OCI-LY1 (cell line): ENCODE measurements at regions not wholly inside any gene's neighbourhood (a gene's known extent, or its start where the extent isn't known, plus 50 kb on each side); places are given as distances from the start of the nearest gene placed in this dataset.

ENCODE experiments used
- H2AFZ ChIP-seq: fragments of 200-600 bp; sonication (generic), shearing (Covaris generic); 2 replicates; pipeline ENCODE4 v1.6.0; 2014; ENCODE audit warnings: antibody characterized with exemption, mild to moderate bottlenecking, low read length
- H3F3A ChIP-seq: fragments of 200-600 bp; sonication (generic), shearing (Covaris generic); 2 replicates; pipeline ENCODE4 v1.6.0; 2014; ENCODE audit warnings: mild to moderate bottlenecking, antibody characterized with exemption, low read length, moderate library complexity; ENCODE audit not compliant: insufficient read depth
- H3K27ac ChIP-seq: fragments of 200-600 bp; sonication (generic); 2 replicates; pipeline ENCODE4 v1.5.1; 2014; ENCODE audit warnings: low read length, mixed run types, mild to moderate bottlenecking, low read depth; ENCODE audit not compliant: poor library complexity, severe bottlenecking
- H3K27me3 ChIP-seq: fragments of 200-600 bp; sonication (generic); 2 replicates; pipeline ENCODE4 v1.6.0; 2014; ENCODE audit warnings: antibody characterized with exemption, mild to moderate bottlenecking, low read length, moderate library complexity; ENCODE audit not compliant: insufficient read depth
- H3K36me3 ChIP-seq: fragments of 200-600 bp; sonication (generic); 2 replicates; pipeline ENCODE4 v1.6.1; 2014; ENCODE audit warnings: mild to moderate bottlenecking, antibody characterized with exemption, low read length, moderate library complexity, mixed read lengths; ENCODE audit not compliant: insufficient read depth
- H3K4me1 ChIP-seq: fragments of 200-600 bp; sonication (generic); 2 replicates; pipeline ENCODE4 v1.5.1; 2014; ENCODE audit warnings: mild to moderate bottlenecking, low read length, moderate library complexity; ENCODE audit not compliant: insufficient read depth, severe bottlenecking
- H3K4me2 ChIP-seq: fragments of 200-600 bp; sonication (generic), shearing (Covaris generic); 2 replicates; pipeline ENCODE4 v1.6.1; 2014; ENCODE audit warnings: low read length
- H3K4me3 ChIP-seq: fragments of 200-600 bp; sonication (generic); 2 replicates; pipeline ENCODE4 v1.5.1; 2014; ENCODE audit warnings: low read length, low read depth, mild to moderate bottlenecking, mixed read lengths; ENCODE audit not compliant: poor library complexity, severe bottlenecking
- H3K79me2 ChIP-seq: fragments of 200-600 bp; shearing (Covaris generic); 2 replicates; pipeline ENCODE4 v1.6.1; 2016; ENCODE audit warnings: mixed run types, low read length, mixed read lengths; ENCODE audit not compliant: insufficient read depth
- H3K9ac ChIP-seq: fragments of 200-600 bp; sonication (generic), shearing (Covaris generic); 2 replicates; pipeline ENCODE4 v1.6.1; 2014; ENCODE audit warnings: mild to moderate bottlenecking, low read length, mixed read lengths
- H3K9me2 ChIP-seq: fragments of 200-600 bp; sonication (generic), shearing (Covaris generic); 2 replicates; pipeline ENCODE4 v1.6.1; 2014; ENCODE audit warnings: low read depth, mild to moderate bottlenecking, low read length, mixed read lengths
- H3K9me3 ChIP-seq: fragments of 200-600 bp; shearing (Covaris generic); 2 replicates; pipeline ENCODE4 v1.6.1; 2014; ENCODE audit warnings: low read length, mixed read lengths
- H4K20me1 ChIP-seq: fragments of 200-600 bp; sonication (generic), shearing (Covaris generic); 2 replicates; pipeline ENCODE4 v1.6.0; 2016; ENCODE audit warnings: mild to moderate bottlenecking, low read length; ENCODE audit not compliant: insufficient read depth
- CTCF ChIP-seq: fragments of 200-600 bp; sonication (generic), shearing (Covaris generic); IDR thresholded peaks from 2 replicates; pipeline ENCODE4 v1.5.1; 2017; ENCODE audit warnings: mild to moderate bottlenecking, antibody characterized with exemption, low read length, moderate library complexity, mixed read lengths
- EZH2 ChIP-seq: fragments of 200-600 bp; sonication (generic), shearing (Covaris generic); IDR thresholded peaks from 2 replicates; pipeline ENCODE4 v1.8.0; 2017; ENCODE audit warnings: borderline replicate concordance, mixed run types, mild to moderate bottlenecking, antibody characterized with exemption, low read length, moderate library complexity, mixed read lengths

DNA sequence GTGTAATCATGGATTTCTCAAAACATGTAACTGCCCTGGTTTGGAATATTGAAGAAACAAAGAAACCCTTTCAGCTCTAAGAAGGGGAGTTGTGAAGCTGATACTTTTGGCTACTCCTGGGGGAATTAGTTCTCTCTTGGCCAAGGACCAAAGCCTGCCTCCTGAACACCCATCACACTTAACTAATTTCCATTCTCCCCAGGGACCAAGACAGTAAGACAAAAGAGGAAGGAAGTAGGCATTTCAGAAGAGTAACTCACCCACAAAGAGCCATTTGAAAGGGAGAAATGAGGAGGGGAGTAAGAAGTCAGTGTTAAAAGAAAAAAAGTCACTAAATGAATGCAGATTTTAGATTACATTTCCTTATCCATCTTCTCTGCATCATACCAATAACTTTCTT lies 328.0 kb upstream of the SOX2 start:
- Histone ChIP-seq H2AFZ (no peak overlapping the region), H3K27me3 (no peaks in the 10 kb centered on the region), H3K4me1 (peaks cover 85% of the 10 kb centered on the region), H4K20me1 (no peaks in the 10 kb centered on the region), H3K4me3 (peak overlapping the region; percentile 26), H3K27ac (peak overlapping the region; percentile 89), H3F3A (no peaks in the 10 kb centered on the region), H3K9me3 (peaks cover 4% of the 10 kb centered on the region; the same call in 1 of the 2 replicates), H3K36me3 (no peaks in the 10 kb centered on the region), H3K4me2 (peak overlapping the region; percentile 52), H3K9me2 (no peaks in the 10 kb centered on the region), H3K9ac (peak overlapping the region; percentile 51; the same call in 1 of the 2 replicates), H3K79me2 (no peaks in the 10 kb centered on the region)
- TF ChIP-seq EZH2 (no peak), CTCF (no peak)

- peaks cover 90% of the 10 kb centered on the region for H3K4me1 ChIP-seq
- peak overlapping the region; percentile 89 for H3K27ac ChIP-seq
- H3F3A ChIP-seq = no peaks in the 10 kb centered on the region
- H2AFZ ChIP-seq = no peak overlapping the region
- H3K4me2 ChIP-seq = peak overlapping the region; percentile 52; the same call in 1 of the 2 replicates
- no peaks in the 10 kb centered on the region for H3K36me3 ChIP-seq
- no peaks in the 10 kb centered on the region for H3K79me2 ChIP-seq
- H3K9ac ChIP-seq = no peak overlapping the region; the same call in 1 of the 2 replicates
- no peaks in the 10 kb centered on the region for H4K20me1 ChIP-seq
- no peaks in the 10 kb centered on the region for H3K9me2 ChIP-seq
- no peaks in the 10 kb centered on the region for H3K27me3 ChIP-seq
- H3K4me3 ChIP-seq = peak overlapping the region; percentile 26
- H3K9me3 ChIP-seq = peaks cover 2% of the 10 kb centered on the region; the same call in 1 of the 2 replicates
- no peak for TF ChIP-seq CTCF
- TF ChIP-seq EZH2 = no peak
These were observed 328.5 kb upstream of the SOX2 start for GRCh38 chr3:181383201-181383600.

DNA sequence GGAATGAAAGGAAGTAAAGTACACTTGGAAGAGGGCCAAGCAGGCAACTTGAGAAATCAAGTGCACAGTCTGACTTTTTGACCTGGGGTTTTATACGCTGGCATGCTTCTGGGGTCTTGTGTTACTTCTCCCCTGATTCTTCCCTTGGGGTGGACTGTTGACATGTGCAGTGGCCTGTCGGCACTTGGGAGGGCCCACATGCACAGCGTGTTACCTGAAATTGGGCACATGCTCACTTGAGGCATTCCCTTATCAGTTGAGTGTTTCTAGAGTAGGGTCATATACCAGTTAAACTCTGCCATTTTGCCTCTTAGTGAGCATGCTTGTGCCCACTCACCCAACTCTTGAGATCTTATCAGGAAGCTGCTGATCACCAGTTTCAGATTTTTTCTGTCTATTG lies 329.1 kb upstream of the SOX2 start:
- no peak overlapping the region; the same call in 1 of the 2 replicates for H3K9ac ChIP-seq
- no peak overlapping the region for H3K4me3 ChIP-seq
- no peaks in the 10 kb centered on the region for H3K79me2 ChIP-seq
- no peaks in the 10 kb centered on the region for H3K9me2 ChIP-seq
- no peaks in the 10 kb centered on the region for H3K27me3 ChIP-seq
- H3K4me1 ChIP-seq = peaks cover 96% of the 10 kb centered on the region
- H3K9me3 ChIP-seq = no peaks in the 10 kb centered on the region
- H4K20me1 ChIP-seq = no peaks in the 10 kb centered on the region
- no peaks in the 10 kb centered on the region for H3K36me3 ChIP-seq
- H3F3A ChIP-seq = no peaks in the 10 kb centered on the region
- no peak overlapping the region for H2AFZ ChIP-seq
- H3K27ac ChIP-seq = peak overlapping the region; percentile 89
- TF ChIP-seq EZH2 (no peak), CTCF (no peak)
- peak overlapping the region; percentile 52; the same call in 1 of the 2 replicates for H3K4me2 ChIP-seq
